ENCODE measurements at regions not wholly inside any gene's neighbourhood (a gene's known extent, or its start where the extent isn't known, plus 50 kb on each side); places are given as distances from the start of the nearest gene placed in this dataset.

DNA sequence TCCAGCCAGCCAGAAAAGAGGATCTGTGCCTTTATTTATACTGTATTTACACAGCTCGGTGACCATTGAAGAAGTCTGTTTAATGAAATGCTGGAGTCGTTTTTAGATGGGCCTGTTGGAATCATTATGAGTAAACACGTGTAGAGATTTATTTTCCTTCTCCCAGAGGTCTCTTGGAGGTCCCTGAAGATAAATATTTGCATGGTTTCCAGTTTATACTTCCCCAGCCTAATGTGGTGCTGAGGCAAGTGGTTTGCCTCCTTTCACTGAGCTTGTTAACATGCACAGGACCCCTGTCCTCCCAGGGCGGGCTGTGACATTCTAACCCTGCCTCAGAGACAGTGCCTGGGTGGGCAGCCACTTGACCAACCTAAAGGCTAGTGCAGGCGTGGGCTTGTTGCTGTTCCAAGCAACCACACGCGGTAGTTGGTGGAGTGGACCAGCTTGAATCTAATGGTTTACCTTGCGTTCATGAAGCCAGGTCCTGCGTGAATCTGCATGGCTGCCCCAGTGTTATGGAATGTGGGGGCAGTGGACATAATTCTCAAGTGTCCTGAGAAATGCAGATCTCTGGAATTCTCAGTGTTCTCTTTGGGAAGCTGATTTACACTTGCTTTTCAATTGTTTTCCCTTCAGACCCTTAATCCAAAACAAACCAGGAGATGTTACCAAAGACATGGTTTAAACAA, 130.2 kb upstream of the DLX2 start:
- DNase-seq, result no peak

DNA sequence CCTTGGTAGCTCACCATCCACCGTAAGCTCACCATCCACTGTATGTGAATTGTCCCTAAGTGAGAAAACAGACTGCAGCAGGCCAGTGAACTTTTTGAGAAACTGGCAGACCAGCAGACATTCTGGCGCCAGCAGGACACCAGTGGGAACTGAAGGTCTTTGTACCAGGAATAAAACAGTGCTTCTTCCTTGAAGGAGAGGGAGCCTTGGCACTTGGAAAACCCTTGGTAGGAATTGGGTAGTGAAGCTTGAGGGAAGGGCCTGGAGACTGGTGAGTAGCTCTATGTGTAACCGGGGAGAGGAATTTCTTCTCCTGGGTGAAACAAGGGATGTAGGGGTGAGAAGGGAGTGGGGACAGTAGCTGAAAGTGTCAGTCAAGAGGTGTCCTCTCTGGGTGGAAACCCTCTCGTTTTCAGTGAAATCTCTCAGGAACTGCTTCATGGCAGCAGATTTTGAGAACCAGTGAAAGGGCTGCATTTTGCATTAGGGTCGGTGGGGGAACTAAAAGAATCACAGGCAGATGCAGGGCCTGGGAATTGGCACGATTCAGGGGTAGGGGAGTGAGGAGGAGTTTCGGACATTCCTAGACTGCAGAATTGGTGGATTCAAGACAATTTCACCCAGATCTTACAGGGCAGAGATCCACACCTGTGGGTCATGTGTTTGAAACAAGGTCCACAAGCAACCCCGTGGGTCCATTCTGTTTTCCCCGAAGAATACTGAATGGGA, 131.5 kb upstream of the DLX2 start:
- no peak for DNase-seq

DNA sequence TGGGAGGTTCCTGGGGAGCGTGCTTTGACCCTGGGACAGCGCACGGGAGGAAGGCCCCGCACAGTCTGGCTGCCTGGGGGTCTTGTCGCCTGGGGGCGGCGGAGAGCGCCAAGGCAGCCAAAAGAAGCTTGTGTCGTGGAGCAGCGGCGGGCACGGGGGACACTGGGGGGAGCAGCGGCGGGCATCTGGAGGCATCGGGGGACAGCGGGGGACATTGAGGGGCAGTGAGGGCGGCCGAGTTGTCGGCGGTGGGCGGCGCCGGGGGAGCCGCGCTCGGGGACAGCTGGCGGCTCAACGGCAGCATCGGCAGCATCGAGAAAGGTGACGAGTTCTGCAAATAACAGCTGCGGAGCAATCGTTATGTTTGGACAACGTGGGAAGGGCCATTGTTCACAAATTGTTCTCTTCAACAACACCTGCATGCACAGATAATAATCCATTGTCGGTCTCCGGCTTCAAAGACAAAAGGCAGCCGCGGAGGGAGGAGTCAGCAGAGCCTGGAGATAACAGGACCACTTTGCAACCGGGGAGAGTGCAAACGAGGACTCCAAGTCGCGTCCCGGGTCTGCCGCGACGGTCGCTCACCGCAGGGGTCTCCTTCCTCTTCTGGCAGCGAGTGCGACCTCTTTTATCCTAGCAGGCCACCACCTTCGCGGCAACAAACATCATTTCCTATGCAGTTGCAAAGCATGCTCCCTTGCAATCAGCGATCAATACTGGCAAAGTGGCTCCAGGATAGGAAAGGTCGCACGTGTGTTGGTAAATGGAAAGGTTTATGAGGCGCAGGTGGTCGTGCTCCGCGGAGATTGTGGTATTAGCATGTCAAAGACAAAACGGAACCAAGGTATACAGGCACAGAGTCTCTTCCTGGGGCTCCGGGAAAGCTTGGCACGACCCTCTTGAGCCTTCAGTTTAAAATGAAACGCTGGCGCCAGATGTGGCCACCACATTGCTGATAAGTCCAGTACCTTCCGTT, 132.3 kb upstream of the DLX2 start:
- no peak for DNase-seq

DNA sequence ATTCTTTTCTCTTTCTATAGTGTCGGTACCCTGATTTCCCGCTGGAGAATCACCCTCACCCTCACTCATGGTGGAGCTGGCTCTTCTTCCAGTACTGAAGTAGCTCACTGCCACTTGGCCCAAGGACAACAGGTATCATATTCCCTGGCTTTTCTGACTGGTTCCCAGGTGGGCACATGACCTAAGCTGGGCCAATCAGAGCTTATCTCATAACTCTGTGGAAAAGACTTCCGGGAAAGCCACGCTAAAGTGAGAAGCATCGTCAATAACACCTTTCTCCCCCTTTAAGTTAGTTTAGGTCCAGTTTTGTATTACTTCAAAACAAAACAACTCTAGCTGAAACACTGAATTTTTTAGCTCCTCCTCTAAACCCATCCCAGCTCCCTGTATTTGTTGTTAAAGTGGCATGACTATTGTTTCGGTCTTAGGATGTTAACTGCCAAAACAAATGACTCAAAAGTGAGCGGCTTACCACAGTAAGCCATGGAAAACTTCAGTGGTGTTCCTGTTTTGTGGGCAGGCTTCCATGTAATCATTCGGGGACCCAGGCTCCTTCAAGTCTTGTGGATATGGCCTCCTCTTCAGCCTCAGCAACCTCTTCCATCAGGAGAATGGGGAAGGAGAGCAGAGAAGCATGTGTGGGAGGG, 137.4 kb upstream of the DLX2 start:
- no peak for DNase-seq

DNA sequence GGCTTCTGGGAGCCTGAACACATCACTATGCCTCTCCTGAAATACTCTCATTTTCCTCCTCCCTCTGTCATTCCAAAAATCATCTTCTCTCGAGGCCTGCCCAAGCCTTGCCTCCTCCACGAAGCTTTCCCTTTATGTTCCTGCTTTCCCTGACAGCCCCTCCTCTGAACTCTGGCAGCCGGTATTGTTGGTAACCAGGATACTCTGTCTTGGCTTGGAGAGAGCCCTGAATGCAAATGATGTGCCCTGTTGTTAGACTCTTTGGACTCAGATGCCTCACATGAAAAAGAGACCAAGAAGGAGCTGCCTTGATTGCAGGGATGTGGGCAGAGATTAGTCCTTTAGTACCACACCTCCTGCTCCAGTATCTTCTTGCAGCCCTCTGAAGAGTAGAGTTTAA, 138.5 kb upstream of the DLX2 start:
- no peak for DNase-seq

DNA sequence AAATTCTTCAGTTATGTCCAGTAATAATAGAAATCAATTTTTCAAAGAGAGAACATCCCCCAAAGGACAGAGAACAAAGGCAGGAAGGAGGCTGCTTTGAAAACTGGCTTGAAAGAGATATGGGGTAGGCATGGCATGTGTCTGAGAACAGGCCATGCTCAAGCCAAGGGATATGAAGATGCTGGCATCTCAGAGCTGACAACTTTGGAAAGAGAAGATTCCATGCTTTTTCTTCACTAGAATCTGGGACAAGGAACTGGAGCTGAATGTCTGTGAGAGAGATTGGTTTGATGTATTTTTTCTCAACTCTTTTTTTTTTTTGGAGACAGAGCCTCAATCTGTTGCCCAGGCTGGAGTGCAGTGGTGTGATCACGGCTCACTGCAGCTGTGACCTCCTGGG, 139.8 kb upstream of the DLX2 start:
- DNase-seq, result no peak

DNA sequence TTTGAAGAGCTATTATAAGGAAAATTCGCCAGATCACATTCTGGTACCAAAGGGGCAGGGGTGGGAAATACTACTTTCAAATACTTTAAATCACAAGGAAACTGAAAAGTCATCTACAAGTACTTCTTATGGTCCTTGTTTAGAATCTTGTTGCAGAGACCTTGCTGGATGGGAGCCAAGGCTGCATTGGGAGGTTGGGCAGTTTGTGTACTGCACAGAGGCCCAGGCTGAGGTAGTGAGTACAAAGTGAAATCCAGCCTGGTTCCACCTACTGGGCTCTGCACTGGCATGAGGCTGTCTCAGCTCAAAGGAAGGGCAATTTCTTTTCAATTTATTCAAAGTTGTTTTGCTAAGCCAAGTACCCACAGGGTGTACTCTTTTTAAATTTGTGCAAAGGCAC, 140.3 kb upstream of the DLX2 start:
- DNase-seq, result no peak

DNA sequence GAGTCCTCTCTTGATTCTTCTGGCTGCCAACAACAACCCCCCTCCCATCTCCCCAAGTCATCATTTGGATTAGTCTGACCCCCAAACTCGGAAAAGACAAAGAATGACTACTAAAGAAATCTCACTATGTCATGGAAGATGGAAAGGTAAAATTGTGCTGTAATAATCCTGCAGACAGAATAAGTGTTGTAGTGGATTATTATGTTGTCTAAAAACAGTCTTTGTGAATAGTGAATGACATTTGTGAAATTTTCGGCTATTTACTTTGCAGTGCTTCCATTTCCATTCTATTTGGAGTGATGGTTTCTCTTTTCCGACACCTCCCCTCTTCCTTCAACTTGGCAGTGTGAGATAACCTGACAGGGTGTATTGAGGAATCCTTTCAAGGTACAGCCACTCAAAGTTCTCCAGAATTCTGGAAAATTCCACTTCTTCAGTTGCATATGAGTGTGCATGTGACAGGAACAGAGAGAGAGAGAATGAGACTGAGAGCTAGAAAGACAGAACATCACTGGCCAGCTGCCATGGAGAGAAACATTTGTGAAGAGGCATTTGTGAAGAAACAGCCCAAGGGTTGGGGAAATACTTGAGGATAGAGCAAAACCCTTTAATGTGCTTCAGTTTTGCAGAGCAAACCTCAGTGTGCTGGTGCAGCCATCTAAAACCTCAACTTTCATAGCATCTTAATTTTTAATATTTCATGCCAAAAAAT, 141.9 kb upstream of the DLX2 start:
- no peak for DNase-seq

DNA sequence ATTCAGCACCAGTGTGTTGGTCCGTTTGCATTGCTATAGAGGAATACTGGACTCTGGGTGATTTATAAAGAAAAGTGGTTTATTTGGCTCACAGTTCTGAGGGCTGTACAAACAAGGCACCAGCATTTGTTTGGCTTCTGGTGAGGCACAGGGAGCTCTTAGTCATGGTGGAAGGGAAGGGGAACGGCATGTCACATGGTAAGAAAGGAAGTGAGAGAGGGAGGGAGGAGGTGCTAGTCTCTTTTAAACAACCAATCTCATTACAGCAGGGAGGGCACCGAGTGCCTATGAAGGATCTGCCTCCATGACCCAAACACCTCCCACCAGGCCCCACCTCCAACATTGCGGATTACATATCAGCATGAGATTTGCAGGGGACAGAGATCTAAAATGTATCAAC, 143.9 kb upstream of the DLX2 start:
- no peak for DNase-seq

DNA sequence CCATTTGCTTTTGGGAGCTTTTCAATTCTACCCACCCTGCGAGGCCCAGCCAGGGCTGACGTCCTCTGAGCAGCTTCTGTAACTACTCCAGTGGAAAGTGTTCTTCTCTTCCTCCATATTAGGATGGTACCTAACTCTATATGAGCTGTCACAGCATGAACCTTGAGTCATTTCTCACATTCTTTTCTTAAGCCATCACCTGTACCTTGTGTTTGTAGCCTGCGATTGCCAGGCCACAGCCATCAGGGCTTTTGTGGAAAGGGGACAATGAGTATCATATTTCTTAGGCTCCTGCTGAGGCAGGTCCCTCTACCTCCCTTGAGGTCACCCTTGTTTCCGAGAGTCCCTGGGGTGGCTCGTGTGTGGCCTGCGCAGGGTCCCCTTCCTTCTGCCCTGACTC, 144.5 kb upstream of the DLX2 start:
- no peak for DNase-seq

DNA sequence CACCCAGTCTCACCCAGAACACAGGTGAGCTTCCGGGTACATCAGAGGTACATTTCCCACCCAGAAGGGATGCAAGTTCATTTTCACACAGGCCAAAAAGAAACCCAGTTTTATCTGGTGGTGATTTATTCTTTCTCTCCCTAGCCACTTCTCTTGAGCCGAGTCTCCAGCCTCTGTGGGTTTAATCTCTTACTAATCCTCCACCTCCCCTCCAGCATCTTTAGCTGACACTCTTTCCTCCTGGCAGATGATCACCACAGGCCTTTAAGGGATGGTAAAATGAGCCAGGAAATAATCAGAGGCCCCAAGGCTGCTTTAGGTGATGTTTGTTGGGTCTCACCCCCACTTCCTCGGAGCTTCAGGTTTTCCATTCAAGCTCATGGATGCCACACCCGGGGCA, 145.7 kb upstream of the DLX2 start:
- DNase-seq, result no peak

DNA sequence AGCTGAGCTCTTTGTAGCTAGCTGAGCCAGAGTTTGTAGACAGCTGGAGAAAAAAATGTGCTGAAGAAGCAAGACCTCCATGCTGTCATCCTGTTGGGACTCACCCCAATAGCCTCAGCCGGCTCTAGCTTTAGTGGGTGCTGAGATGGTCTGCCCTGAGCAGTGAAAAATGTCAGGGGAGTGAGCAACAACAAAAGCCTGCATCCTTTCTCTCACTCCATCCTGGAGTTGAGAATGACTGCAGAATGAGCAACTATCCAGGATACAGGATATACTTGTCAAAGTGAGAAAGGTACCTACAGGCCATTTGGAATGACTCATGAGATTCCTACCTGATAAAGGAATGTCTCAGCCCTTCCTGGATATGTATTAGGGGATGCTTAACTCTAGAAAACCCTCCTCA, 146.1 kb upstream of the DLX2 start:
- no peak for DNase-seq

DNA sequence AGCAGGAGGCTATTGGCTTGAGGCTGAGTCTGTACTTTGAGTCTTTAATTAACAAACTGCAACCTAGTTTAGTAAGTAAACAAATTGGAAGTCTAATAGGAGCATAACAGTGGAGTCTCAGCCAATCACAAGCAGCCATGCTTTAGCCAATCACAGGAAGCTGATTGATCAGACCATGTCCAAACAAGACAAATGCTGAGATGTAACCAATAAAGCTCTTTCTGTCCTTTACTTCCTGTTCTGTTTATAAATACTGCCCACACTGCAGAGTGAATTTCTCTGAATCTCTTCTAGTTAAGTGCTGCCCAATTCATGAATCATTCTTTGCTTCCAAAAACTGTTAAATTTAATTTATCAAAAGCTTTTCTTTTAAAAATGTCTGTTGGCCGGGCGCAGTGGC, 146.6 kb upstream of the DLX2 start:
- no peak for DNase-seq

DNA sequence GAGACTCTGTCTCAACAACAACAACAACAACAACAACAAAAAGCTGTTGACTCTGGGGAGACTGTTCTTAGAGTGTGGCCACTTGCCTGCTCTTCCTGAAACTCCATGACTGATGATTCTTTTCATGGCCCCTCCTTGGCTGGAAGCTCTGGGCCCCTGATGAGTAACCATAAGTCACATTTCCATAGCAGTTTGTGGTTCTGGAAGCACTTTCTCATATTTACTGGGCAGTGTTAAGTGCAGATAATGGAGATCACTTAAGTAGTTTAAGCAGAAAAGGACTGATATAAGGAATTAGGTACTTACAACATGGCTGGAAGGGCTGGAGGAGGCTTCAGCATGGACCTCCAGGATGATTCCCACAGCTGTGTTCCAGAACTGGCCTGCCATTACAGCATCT, 147.3 kb upstream of the DLX2 start:
- DNase-seq, result no peak

DNA sequence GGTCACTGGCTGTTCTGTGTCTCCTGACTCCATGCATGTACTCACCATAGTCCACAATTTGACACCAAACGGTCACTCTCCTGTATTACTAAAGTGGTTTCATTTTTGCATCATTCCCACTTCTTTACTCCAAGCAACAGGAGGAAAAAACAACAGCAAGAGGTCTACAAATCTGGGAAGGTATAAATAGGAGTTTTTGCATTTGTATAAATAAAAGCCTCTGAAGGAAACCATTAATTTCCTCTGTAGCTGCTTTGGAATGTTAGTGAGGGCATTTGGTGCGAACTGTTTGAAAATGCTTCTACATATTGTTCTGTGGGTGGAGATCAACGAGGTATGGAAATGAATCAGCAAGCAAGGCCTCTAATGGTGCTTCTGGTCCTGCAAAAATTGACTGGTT, 148.5 kb upstream of the DLX2 start:
- no peak for DNase-seq

DNA sequence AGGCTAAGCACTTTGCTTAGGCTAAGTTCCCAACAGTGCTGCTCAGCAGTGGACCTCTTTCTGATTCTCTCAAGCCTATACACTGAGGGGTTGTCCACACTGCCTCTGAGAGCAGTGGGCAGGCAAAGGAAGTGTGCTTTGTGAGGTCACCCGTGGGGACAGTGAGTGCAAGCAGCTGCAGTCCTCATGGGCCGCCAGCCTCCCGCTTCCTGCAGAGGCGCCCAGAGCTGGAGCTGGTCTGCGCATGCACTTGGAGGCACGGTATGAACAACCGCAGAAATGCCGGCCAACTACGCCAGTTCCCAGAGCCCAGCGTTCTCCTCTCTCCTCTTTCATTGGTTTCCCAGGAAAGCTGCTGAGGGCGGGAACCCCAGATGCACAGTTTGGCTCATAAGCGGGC, 149.5 kb upstream of the DLX2 start:
- DNase-seq, result no peak

DNA sequence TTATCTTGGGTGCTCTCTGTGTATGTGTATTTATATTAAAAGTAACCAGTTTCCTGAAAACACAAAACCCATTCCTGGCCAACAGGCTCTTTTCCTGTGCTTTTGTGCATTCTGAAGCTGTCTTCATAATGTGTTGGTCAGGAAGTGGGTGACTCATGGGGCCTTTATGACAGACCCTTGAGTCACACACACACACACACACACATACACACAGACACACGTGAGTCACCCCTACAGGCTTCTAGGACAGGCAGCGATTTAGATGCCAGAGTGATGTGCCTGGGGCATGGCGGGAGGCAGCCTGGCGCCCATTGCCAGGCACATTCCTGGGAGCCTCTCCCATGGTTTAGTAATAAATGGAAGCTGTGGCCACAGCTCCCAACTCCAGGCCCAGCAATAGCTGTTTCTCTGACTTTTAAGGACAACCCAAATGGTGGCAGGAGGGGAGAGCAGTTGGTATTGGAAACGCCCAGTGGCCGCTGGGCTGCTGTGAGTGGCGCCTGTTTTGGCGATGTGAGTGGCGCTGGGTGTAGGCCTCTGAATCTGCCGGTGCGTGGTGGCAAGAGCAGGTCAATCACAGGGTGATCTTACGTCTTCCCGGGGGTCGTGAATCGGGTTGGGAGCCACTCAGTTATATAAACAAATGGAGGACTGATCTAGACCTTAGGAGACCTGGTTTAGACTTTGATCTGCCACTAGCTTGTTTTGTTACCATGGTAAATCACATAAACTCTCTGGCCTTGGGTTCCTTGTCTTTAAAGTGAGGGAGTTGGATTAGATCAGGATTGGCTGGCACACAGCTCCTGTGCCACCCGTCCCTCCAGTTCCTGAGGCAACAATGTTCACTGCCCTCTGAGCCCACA, 150.7 kb upstream of the DLX2 start:
- no peak for DNase-seq

DNA sequence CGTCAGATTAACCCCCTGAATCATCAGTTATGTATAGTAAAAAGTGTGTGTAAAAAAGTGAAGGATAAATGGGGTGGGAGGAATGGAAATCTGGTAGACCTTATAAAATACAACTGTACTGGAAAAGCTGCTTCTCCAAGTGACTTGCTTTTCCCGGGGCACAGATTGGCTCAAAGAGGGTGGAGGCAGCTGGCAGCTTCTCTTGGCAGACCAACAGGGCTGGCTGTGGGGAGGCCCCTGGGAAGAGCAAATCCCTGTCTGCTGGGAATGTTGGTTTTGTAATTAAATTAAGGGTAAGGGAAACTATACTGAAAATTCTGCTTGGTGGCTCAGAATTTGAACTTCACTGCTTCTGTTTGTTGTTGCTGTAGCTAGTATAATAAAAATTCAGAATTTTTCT, 154.2 kb upstream of the DLX2 start:
- DNase-seq, result no peak

DNA sequence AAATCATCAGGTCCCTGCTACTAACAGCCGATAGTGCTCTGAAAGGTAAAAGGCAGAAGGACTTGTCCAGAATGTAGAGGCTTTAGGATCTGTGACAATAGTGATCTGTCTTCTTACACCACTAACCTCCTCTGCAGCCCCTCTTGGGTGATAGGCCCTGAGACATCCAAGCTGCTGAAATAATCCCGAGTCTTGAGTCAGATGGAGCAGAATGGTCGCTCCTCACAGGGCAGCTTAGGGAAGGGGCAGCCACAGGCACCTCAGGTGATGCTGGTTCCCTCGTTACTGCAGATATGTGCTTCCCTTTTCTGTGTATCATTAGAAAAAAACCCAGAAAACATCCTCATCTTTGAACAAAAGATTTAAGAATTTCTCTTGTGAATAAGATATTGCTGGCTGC, 157.1 kb upstream of the DLX2 start:
- no peak for DNase-seq

DNA sequence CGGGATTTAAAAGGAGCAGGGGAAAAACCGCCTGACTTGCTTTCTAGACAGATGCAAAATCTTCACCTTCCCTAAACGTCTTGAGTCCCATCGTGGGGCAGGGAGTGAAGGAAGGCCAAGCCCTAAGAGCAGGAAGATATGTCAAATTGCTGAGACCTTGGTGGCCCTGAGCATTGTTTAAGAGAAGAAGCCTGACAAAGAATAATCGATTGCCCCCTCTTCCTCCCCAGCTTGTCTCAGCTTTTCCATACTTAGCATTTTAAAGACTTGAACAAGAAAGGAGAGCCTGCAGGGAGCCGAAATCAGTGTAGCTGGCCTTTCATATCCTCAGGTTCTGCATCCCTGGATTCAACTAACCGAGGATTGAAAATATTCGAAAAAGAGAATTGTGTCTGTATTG, 157.6 kb upstream of the DLX2 start:
- DNase-seq, result no peak

DNA sequence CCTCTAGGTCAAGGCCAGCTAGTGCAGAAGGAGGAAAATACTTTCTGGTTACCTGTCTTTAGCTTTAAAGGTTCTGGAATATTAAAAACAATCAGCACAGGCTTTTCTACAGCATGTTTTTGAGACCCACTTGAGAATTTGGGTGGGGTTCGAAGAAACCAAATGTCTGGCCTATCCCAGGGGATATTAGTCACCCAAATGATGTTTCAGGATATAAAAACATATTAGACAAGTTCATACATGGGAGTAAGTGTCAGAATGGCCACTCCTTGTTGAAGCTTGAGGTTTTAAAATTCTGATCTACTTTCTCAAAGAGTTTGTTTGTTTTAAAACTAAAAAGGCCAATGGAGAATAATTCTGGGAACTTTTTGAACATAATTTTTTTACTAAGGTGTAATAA, 158.6 kb upstream of the DLX2 start:
- DNase-seq, result no peak

DNA sequence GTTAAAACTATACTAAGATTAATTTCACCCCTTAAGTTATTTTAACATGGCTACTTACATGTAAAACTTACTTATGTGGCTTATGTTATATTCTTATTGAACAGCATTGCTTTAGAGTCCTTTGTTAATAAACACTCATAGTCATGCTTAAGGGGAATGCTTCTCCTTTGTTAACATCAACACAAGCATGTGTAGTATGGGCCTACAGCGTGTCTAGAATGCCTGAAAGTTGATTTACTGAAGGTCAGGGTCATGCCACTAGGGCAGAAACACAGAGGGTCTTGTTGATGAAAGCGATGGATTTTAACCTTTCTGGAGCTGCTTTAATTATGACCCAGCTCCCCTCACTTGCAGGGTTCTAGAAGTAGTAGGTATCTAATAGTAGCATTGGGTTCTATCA, 159.8 kb upstream of the DLX2 start:
- no peak for DNase-seq

All from NCI-H1048 (cell line).